Upper lobe of left lung (tissue), 6 donors: ENCODE measurements at regions not wholly inside any gene's neighbourhood (a gene's known extent, or its start where the extent isn't known, plus 50 kb on each side); places are given as distances from the start of the nearest gene placed in this dataset.
"Not testable (repeated sequence)": the region's sequence is repeated elsewhere in the genome, so short reads cannot be mapped to it uniquely, and the experiment has no call there.

Source experiments
- ATAC-seq, 2 donors: fragments of 200-7000 bp; cut with Tn5 transposase; one replicate each; pipeline ENCODE4 v1.9.1; 2022; ENCODE audit warnings: mild to moderate bottlenecking in 2 of 2, moderate library complexity in 2 of 2; ENCODE audit not compliant: low FRiP score in 2 of 2
- DNase-seq, 2 donors: peaks; one replicate each; pipeline ENCODE4 v3.0.0-alpha.2; 2019 to 2020
- H3K27ac ChIP-seq, 4 donors: fragments of 200-600 bp; sonication (generic); one replicate each; pipeline ENCODE4 v1.5.1; 2016 to 2019
- H3K27me3 ChIP-seq, 4 donors: fragments of 200-600 bp; sonication (generic); one replicate each; pipeline ENCODE4 v1.5.1; 2017 to 2019
- H3K36me3 ChIP-seq, 4 donors: fragments of 200-600 bp; sonication (generic); one replicate each; pipeline ENCODE4 v1.5.1; 2016 to 2019
- H3K4me1 ChIP-seq, 4 donors: fragments of 200-600 bp; sonication (generic); one replicate each; pipeline ENCODE4 v1.5.1; 2018 to 2019
- H3K4me3 ChIP-seq, 4 donors: fragments of 200-600 bp; sonication (generic); one replicate each; pipeline ENCODE4 v1.5.1; 2017 to 2019; ENCODE audit warnings: mild to moderate bottlenecking in 2 of 4, moderate library complexity in 1 of 4
- H3K9me3 ChIP-seq, 4 donors: fragments of 200-600 bp; sonication (generic); one replicate each; pipeline ENCODE4 v1.5.1; 2018 to 2019
- WGBS, 2 donors: methylation state at CpG; one replicate each; pipeline ENCODE4 v1.1.5; 2017 to 2018; 5-methylcytosine and 5-hydroxymethylcytosine counted together
- donor health status: DM: no; HTN: no; CAD: no; lungs with moderate emphysema.
- donor health status: DM: no; HTN: yes; CAD: no; lungs with severe emphysema.

DNA sequence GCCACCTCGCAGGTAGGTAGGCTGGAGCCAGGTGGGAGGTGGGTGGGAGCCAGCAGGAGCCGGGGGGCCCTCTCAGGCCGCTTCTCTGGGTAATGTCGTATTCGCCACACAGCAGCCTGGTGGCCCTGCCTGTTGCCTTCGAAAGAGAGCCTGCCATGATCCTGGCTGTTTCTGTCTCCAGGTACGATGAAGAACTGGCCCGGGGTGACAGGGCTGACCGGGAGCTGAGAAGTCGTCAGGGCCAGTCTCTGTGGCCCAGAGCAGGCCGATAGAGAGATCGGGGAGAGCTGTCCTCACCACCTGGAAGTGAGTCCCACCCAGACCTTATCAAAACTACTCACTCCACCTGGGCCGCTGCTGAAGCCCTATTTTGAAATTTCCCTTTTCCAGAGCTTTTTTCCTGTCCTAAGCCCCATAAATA is 123.9 kb upstream of the TPTE start:
- H3K4me3 ChIP-seq, H3K27me3 ChIP-seq, H3K4me1 ChIP-seq, H3K36me3 ChIP-seq, H3K27ac ChIP-seq: not testable (repeated sequence)
- DNase-seq: peak in 1 of 2 donors; percentile 84
- H3K9me3 ChIP-seq: peaks cover 0 to 24% (median 11%) of the 10 kb centered on the region in 4 donors
- peak; percentile 4 to 15 for ATAC-seq
- 69 to 72% methylated on average over 13 of the region's 13 CpGs for WGBS, 2 donors

DNA sequence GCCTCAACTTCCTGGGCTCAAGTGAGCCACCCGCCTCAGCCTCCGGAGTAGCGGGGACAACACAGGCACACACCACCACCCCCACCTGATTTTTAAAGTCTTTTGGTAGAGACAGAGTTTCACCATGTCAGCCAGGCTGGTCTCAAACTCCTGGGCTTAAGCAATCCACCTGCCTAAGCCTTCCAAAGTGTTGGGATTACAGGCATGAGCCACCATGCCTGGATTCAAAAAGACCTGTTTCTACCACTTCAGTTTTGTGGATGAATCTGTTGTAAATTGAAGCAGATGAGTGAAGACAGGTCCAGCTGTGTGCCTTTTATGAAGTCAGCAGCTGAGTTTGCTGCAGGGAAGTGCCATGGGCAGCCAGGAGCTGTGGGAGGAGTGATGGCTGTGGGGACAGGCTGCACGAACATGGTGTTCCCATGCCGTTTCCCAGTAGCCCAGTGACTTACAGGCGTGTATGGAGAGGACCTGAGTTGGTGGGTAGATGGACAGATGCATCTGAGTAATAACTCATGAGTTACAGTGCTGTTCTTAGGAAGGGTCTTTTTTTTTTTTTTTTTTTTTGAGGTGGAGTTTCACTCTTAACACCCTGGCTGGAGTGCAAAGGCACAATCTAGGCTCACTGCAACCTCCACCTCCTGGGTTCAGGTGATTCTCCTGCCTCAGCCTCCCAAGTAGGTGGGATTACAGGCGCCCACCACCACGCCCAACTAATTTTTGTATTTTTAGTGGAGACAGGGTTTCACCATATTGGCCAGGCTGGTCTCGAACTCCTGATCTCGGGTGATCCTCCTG is 122.5 kb upstream of the TPTE start:
- H3K9me3 ChIP-seq: peaks cover 0 to 38% (median 17%) of the 10 kb centered on the region in 4 donors
- ATAC-seq: not testable (repeated sequence)
- 74 to 94% methylated on average over 2 to 4 of the region's 10 CpGs for WGBS, 2 donors

DNA sequence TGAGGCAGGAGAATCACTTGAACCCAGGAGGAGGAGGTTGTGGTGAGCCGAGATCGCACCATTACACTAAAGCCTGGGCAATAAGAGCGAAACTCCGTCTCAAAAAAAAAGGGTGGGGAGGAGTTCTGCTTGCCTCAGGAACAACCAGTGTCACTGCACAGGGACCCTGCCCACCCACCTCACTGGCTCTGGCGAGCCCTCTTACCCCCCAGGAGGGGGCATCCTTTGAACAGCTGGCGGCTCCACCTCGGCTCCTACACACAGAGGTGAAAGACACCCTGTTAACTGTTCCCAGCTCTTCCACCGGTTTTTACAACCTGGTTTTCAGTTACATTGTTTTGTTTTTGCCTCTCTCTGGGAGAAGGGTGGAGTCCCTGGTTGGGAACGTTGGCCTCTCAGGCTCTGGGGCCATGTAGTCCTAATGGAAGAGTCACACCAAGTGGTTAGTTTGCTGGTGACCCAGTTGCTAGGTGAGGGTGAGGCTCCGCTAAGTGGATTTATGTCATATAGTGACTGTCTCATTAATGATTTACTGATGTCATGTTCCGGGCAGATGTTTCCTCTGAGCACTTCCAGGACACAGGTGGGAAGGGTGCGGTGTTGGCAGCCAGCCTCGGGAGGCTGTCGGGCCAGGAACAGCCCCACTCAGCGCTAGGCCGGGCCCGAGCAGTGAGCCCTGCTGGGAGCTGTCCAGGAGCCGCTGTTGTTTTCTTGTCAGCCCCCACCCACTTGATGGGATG is 120.6 kb upstream of the TPTE start:
- H3K4me1 ChIP-seq: not testable (repeated sequence)

More for the DNA sequence above, 122.5 kb upstream of the TPTE start:
- not testable (repeated sequence) for H3K4me1 ChIP-seq, H3K27me3 ChIP-seq, DNase-seq, H3K4me3 ChIP-seq, H3K27ac ChIP-seq, H3K36me3 ChIP-seq

GRCh38 chr21:10402461-10402860 is 118.9 kb upstream of the TPTE start:
- not testable (repeated sequence) for DNase-seq, H3K27ac ChIP-seq, H3K4me3 ChIP-seq, H3K36me3 ChIP-seq, H3K4me1 ChIP-seq, H3K27me3 ChIP-seq
- 79 to 85% methylated on average over 5 of the region's 5 CpGs for WGBS, 2 donors
- ATAC-seq: peak; percentile 7 to 27
- peaks cover 0 to 50% (median 28%) of the 10 kb centered on the region in 4 donors for H3K9me3 ChIP-seq

More for the DNA sequence above, 120.6 kb upstream of the TPTE start:
- ATAC-seq (peak; percentile 18 to 28), DNase-seq (peak in 1 of 2 donors; percentile 89)
- H3K9me3 ChIP-seq: peaks cover 0 to 54% (median 27%) of the 10 kb centered on the region in 4 donors
- not testable (repeated sequence) for H3K36me3 ChIP-seq, H3K27ac ChIP-seq, H3K4me3 ChIP-seq, H3K27me3 ChIP-seq
- 77 to 79% methylated on average over 18 of the region's 18 CpGs for WGBS, 2 donors

DNA sequence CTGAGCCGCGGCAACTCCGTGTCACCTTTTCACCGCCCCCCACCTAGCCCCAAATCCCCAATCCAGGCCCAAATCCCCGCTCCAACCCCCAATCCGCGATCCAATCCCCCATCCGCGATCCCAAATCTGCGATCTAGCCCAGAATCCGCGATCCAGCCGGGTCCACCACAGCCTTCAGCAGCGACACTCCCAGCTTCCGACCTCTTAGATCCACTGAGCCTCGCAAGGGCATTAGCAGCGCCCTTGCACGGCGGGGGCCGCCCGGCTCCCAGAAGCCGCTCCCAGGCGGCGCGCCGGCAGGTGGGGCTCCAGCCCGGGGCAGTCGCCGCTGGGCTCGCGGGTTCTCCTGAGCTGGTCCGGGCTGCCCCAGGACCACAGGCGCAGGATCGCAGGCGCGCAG is 116.1 kb upstream of the TPTE start:
- not testable (repeated sequence) for H3K27me3 ChIP-seq, H3K36me3 ChIP-seq, H3K4me1 ChIP-seq, H3K27ac ChIP-seq, ATAC-seq, H3K4me3 ChIP-seq
- peaks cover 0 to 51% (median 26%) of the 10 kb centered on the region in 4 donors for H3K9me3 ChIP-seq
- 68 to 74% methylated on average over 21 to 36 of the region's 36 CpGs for WGBS, 2 donors
- peak in 1 of 2 donors; percentile 90 for DNase-seq

GRCh38 chr21:10409786-10410185 is 111.6 kb upstream of the TPTE start:
- not testable (repeated sequence) for ATAC-seq, H3K4me3 ChIP-seq, DNase-seq, H3K27ac ChIP-seq, H3K36me3 ChIP-seq, H3K4me1 ChIP-seq, H3K27me3 ChIP-seq
- WGBS, 2 donors: 35 to 51% methylated on average over 3 of the region's 4 CpGs
- peaks cover 0 to 20% (median 7%) of the 10 kb centered on the region in 4 donors for H3K9me3 ChIP-seq

GRCh38 chr21:10410354-10410929 is 110.9 kb upstream of the TPTE start:
- not testable (repeated sequence) for H3K4me1 ChIP-seq, H3K27ac ChIP-seq, H3K36me3 ChIP-seq, ATAC-seq, DNase-seq, H3K27me3 ChIP-seq, H3K4me3 ChIP-seq
- WGBS, 2 donors: 50 to 67% methylated on average over 5 of the region's 5 CpGs
- H3K9me3 ChIP-seq: peaks cover 0 to 20% (median 5%) of the 10 kb centered on the region in 4 donors

DNA sequence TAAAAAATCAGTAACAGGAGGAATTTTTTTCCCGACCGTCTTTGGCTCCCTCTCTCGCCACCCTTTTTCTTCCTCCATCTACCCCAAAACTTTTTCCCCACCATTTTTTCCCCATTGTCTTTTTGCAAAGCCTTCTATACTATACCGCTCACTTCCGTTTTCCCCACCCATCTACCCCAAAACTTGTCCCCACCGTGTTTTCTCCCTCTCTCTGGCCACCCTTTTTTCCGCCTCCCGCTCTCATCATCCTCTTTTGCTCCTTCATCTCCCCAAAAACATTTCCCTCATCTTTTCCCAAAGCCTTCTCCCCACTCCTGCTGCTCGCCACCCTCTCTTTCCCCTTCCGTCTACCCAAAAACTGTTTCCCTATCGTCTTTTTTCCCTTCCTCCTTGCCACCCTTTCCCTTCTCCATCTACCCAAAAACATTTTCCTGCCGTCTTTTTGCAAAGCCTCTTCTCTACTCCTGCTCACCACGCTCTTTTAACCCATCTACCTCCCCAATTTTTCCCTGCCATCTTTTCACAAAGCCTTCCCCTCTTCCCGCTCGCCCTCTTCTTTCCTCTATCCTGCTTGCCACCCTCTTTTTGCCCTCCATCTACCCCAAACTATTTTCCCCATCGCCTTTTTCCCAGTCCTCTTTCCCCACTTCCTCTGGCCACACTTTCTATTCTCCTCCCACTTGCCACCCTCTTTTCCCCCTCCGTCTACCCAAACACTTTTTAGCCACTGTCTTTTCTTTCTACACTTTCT is 109.4 kb upstream of the TPTE start:
- 71 to 75% methylated on average over 17 of the region's 17 CpGs for WGBS, 2 donors
- ATAC-seq, H3K36me3 ChIP-seq, DNase-seq, H3K4me3 ChIP-seq, H3K4me1 ChIP-seq, H3K27ac ChIP-seq, H3K27me3 ChIP-seq: not testable (repeated sequence)
- peaks cover 0 to 29% (median 8%) of the 10 kb centered on the region in 4 donors for H3K9me3 ChIP-seq

GRCh38 chr21:10412928-10413246 is 108.5 kb upstream of the TPTE start:
- DNase-seq: peak in 1 of 2 donors; percentile 79
- H3K4me3 ChIP-seq, ATAC-seq, H3K27me3 ChIP-seq, H3K36me3 ChIP-seq, H3K27ac ChIP-seq, H3K4me1 ChIP-seq: not testable (repeated sequence)
- peaks cover 0 to 29% (median 8%) of the 10 kb centered on the region in 4 donors for H3K9me3 ChIP-seq
- 80 to 86% methylated on average over 8 of the region's 8 CpGs for WGBS, 2 donors

GRCh38 chr21:10413247-10414120 is 107.9 kb upstream of the TPTE start:
- WGBS, 2 donors: 85 to 87% methylated on average over 31 of the region's 31 CpGs
- H3K4me1 ChIP-seq, H3K4me3 ChIP-seq, H3K27me3 ChIP-seq, H3K27ac ChIP-seq, H3K36me3 ChIP-seq, ATAC-seq: not testable (repeated sequence)
- peaks cover 0 to 29% (median 8%) of the 10 kb centered on the region in 4 donors for H3K9me3 ChIP-seq
- peak in 1 of 2 donors; percentile 86 for DNase-seq

GRCh38 chr21:10414121-10414924 is 107.1 kb upstream of the TPTE start:
- 86 to 89% methylated on average over 14 of the region's 14 CpGs for WGBS, 2 donors
- not testable (repeated sequence) for H3K4me3 ChIP-seq, H3K27ac ChIP-seq, ATAC-seq, H3K27me3 ChIP-seq, H3K4me1 ChIP-seq, H3K36me3 ChIP-seq
- peaks cover 0 to 32% (median 8%) of the 10 kb centered on the region in 4 donors for H3K9me3 ChIP-seq
- DNase-seq: peak in 1 of 2 donors; percentile 44
